ELF-1 (cell line): ENCODE measurements at regions not wholly inside any gene's neighbourhood (a gene's known extent, or its start where the extent isn't known, plus 50 kb on each side); places are given as distances from the start of the nearest gene placed in this dataset.

Experiments
- DNase-seq: peaks from one replicate; pipeline ENCODE4 v3.0.0-alpha.2; 2016; ENCODE audit warnings: low read depth, low spot score

GRCh38 chr22:48205790-48206189 lies 1443.3 kb downstream of the TBC1D22A start:
- no peak for DNase-seq

- DNase-seq = no peak
Observed at GRCh38 chr22:48205161-48205560, 1442.7 kb downstream of the TBC1D22A start.

GRCh38 chr22:48204296-48204695 lies 1441.8 kb downstream of the TBC1D22A start:
- no peak for DNase-seq

GRCh38 chr22:48199667-48200066 lies 1437.2 kb downstream of the TBC1D22A start:
- no peak for DNase-seq

GRCh38 chr22:48198489-48199459 lies 1436.3 kb downstream of the TBC1D22A start:
- DNase-seq = no peak

GRCh38 chr22:48197189-48197690 lies 1434.8 kb downstream of the TBC1D22A start:
- no peak for DNase-seq

- no peak for DNase-seq
Observed at GRCh38 chr22:48192920-48193319, 1430.5 kb downstream of the TBC1D22A start.

GRCh38 chr22:48192071-48192470 lies 1429.6 kb downstream of the TBC1D22A start:
- DNase-seq = no peak

GRCh38 chr22:48188231-48188721 lies 1425.8 kb downstream of the TBC1D22A start:
- no peak for DNase-seq

- DNase-seq = no peak
Observed at GRCh38 chr22:48187356-48187755, 1424.9 kb downstream of the TBC1D22A start.

GRCh38 chr22:48186146-48186790 lies 1423.8 kb downstream of the TBC1D22A start:
- no peak for DNase-seq

GRCh38 chr22:48185071-48186055 lies 1422.9 kb downstream of the TBC1D22A start:
- DNase-seq = no peak

GRCh38 chr22:48182846-48183805 lies 1420.7 kb downstream of the TBC1D22A start:
- DNase-seq = no peak

- DNase-seq = no peak
Observed at GRCh38 chr22:48182031-48182430, 1419.6 kb downstream of the TBC1D22A start.

- no peak for DNase-seq
Observed at GRCh38 chr22:48181263-48181955, 1419.0 kb downstream of the TBC1D22A start.

- no peak for DNase-seq
Observed at GRCh38 chr22:48180631-48181030, 1418.2 kb downstream of the TBC1D22A start.

GRCh38 chr22:48179571-48180546 lies 1417.4 kb downstream of the TBC1D22A start:
- no peak for DNase-seq

GRCh38 chr22:48178536-48178935 lies 1416.1 kb downstream of the TBC1D22A start:
- DNase-seq = no peak
